Astrocyte (in vitro differentiated cells and primary cell): ENCODE measurements at regions not wholly inside any gene's neighbourhood (a gene's known extent, or its start where the extent isn't known, plus 50 kb on each side); places are given as distances from the start of the nearest gene placed in this dataset.

ENCODE experiments used
- CTCF ChIP-seq: IDR thresholded peaks from 2 replicates; pipeline ENCODE4 v1.5.1; 2011; ENCODE audit warnings: low read depth, mild to moderate bottlenecking, inconsistent platforms, low read length, moderate library complexity; ENCODE audit not compliant: insufficient read depth
- EZH2 ChIP-seq: IDR thresholded peaks from 2 replicates; pipeline ENCODE4 v1.6.1; 2012; ENCODE audit warnings: mild to moderate bottlenecking, low read length, inconsistent platforms; ENCODE audit not compliant: insufficient read depth

GRCh38 chr4:137749466-137749865, 217.2 kb upstream of the PCDH18 start:
- TF ChIP-seq CTCF (no peak), EZH2 (no peak)
